Cardiac fibroblast (primary cell): ENCODE measurements at regions not wholly inside any gene's neighbourhood (a gene's known extent, or its start where the extent isn't known, plus 50 kb on each side); places are given as distances from the start of the nearest gene placed in this dataset.
"Not testable (repeated sequence)": the region's sequence is repeated elsewhere in the genome, so short reads cannot be mapped to it uniquely, and the experiment has no call there.

Experiments used
- DNase-seq, 2 donors: peaks; one replicate each; pipeline versions ENCODE4 v3.0.0 to v3.0.0-alpha.2; 2010; ENCODE audit warnings: low read depth in 2 of 2
- H3K4me3 ChIP-seq, 2 donors: replicated peaks in 1 of 2; 1 replicate in 1 of 2; 2 replicates in 1 of 2; pipeline ENCODE4 v1.5.1; 2011; ENCODE audit warnings: low read depth in 2 of 2, low read length in 2 of 2, mild to moderate bottlenecking in 2 of 2, moderate library complexity in 1 of 2
- TF ChIP-seq, protein P1 (sequence below): IDR thresholded peaks from one replicate; pipeline ENCODE4 v1.5.1; 2011; ENCODE audit warnings: low read depth, mild to moderate bottlenecking, low read length, inconsistent platforms

- no peak overlapping the region for H3K4me3 ChIP-seq
- TF ChIP-seq, protein P1, sequence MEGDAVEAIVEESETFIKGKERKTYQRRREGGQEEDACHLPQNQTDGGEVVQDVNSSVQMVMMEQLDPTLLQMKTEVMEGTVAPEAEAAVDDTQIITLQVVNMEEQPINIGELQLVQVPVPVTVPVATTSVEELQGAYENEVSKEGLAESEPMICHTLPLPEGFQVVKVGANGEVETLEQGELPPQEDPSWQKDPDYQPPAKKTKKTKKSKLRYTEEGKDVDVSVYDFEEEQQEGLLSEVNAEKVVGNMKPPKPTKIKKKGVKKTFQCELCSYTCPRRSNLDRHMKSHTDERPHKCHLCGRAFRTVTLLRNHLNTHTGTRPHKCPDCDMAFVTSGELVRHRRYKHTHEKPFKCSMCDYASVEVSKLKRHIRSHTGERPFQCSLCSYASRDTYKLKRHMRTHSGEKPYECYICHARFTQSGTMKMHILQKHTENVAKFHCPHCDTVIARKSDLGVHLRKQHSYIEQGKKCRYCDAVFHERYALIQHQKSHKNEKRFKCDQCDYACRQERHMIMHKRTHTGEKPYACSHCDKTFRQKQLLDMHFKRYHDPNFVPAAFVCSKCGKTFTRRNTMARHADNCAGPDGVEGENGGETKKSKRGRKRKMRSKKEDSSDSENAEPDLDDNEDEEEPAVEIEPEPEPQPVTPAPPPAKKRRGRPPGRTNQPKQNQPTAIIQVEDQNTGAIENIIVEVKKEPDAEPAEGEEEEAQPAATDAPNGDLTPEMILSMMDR = no peak
- no peak for DNase-seq
These were observed 140.5 kb upstream of the NUDT10 start for GRCh38 chrX:51192104-51192503.

DNA sequence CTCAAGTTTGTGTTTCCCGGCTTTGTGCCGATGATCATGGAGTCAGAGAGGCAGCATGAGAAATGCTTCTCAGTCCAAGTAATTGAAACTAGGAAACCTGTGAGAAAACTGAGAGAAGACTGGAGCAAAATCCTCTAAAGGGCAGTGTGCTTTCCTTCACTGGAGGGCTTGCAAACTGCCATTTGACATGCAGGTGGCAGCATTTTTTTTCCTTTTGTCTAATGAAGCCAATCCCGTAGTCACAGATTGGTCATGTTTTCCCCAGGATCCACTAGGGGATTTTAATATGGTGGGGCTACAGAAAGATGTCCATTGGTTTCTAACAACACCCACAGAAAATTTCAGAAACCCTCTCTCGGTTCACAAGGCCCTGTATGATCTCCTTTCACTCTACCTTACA, 117.4 kb upstream of the NUDT10 start:
- no peak for DNase-seq
- TF ChIP-seq, protein P1 = no peak
- no peak overlapping the region for H3K4me3 ChIP-seq

DNA sequence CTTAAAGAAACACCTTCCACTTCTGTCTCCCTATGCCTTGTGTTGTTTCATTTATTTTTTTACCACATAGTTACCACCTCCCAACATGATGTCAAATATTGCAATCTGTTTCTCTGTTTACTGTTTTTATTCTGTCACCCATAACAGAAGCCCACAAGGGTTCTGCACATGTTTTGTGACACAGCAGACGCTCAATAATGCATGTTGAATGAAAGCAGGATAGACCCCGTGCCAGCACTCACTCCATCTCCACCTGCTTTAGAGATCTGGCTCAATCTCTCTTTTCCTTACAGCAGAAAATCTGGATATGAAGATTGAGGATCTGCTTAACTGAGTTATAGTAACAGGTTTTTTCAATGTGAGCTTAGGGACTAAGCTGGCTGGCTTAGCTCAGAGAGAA, 116.8 kb upstream of the NUDT10 start:
- TF ChIP-seq, protein P1 = no peak
- H3K4me3 ChIP-seq = no peak overlapping the region
- DNase-seq = no peak

GRCh38 chrX:51242212-51242611, 90.4 kb upstream of the NUDT10 start:
- H3K4me3 ChIP-seq = no peak overlapping the region
- no peak for DNase-seq
- TF ChIP-seq, protein P1 = no peak

DNA sequence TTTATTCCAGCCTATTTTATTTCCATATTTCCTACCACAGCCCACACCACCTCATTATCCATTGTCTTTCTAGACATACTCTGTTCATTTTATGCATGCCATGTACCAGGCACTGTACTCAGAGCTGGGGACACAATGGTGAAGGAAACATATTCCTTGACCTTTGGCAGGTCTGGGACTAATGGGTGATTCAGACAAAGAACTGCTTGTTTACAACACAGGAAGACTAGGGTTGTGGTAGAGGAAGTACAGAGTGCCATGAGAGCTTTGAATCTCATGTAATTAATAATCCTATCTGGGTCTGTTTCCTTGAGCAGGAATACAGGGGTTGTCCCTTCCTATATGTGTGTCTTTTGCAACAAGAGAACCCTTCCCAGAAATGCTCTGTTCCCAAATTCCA, 75.1 kb upstream of the NUDT10 start:
- no peak overlapping the region for H3K4me3 ChIP-seq
- no peak for DNase-seq
- TF ChIP-seq, protein P1 = no peak

GRCh38 chrX:51262271-51262670, 70.4 kb upstream of the NUDT10 start:
- not testable (repeated sequence) for H3K4me3 ChIP-seq, DNase-seq

DNA sequence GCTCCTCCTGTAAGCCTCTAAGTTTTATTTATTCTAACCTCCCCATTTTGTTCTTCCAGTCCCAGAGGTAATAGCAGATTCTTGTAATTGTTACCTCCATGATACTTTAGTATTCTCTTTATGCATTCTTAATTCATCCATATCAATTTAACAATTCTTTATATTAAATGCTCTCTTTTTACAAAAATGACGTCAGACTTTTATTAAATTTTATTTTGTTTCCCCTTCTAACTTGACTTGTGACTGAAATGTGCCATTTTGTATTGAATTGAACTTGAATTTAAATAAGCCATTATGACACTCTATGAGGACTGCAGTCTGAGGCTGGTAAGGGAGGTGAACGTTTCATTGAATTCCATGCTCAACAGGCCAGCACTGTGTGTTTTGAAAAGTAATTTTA, 60.0 kb upstream of the NUDT10 start:
- TF ChIP-seq, protein P1 = no peak
- H3K4me3 ChIP-seq = no peak overlapping the region
- DNase-seq = no peak
